ENCODE measurements at regions not wholly inside any gene's neighbourhood (a gene's known extent, or its start where the extent isn't known, plus 50 kb on each side); places are given as distances from the start of the nearest gene placed in this dataset.

DNA sequence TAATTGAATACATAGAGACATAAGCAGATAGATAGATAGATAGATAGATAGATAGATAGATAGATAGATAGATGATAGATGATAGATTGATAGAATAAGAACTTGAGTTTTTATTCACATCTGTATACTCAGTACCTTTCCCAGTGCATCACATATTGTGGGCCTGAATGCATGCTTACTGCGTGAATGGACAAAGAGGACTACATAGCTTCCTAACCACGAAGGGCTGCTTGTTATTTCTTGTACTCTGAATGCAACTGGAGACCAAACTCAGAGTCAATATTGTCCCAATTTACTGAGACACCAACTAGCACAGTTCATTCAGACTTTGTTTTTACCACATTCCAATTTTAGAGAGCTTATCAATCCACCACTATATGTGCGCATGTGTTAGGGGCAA lies 422.9 kb upstream of the GRM7 start:
- TF ChIP-seq, protein P1, sequence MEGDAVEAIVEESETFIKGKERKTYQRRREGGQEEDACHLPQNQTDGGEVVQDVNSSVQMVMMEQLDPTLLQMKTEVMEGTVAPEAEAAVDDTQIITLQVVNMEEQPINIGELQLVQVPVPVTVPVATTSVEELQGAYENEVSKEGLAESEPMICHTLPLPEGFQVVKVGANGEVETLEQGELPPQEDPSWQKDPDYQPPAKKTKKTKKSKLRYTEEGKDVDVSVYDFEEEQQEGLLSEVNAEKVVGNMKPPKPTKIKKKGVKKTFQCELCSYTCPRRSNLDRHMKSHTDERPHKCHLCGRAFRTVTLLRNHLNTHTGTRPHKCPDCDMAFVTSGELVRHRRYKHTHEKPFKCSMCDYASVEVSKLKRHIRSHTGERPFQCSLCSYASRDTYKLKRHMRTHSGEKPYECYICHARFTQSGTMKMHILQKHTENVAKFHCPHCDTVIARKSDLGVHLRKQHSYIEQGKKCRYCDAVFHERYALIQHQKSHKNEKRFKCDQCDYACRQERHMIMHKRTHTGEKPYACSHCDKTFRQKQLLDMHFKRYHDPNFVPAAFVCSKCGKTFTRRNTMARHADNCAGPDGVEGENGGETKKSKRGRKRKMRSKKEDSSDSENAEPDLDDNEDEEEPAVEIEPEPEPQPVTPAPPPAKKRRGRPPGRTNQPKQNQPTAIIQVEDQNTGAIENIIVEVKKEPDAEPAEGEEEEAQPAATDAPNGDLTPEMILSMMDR (conservative IDR thresholded peaks at IDR 0.05): no peak
- TF ChIP-seq ZFX (IDR thresholded peaks at IDR 0.05): no peak
